HG03442 (cell line): ENCODE measurements at regions not wholly inside any gene's neighbourhood (a gene's known extent, or its start where the extent isn't known, plus 50 kb on each side); places are given as distances from the start of the nearest gene placed in this dataset.
"Not testable (repeated sequence)": the region's sequence is repeated elsewhere in the genome, so short reads cannot be mapped to it uniquely, and the experiment has no call there.

Experiments used
- ATAC-seq: cut with Tn5 transposase; IDR thresholded peaks from one replicate; pipeline ENCODE4 v1.9.1; 2021; ENCODE audit warnings: mild to moderate bottlenecking, moderate library complexity; ENCODE audit not compliant: unreplicated experiment

DNA sequence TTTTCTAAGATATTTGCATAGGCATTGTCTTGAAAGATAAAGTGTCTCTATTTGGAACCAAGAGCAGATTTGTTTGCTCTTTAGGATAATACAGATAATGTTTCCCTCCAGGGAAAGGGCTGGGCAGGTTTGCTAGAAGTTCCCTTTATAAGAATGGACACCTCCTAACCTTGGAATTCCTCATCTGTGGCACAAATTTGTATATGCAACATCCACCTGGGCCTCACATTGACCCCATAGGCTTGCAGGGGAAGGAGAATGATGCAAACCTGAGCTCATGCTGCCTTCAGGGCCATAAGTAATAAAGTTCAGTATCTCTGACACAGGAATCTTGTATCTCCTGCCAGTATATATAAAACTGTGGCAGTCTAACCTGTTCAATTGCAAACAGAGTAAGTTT, 508.4 kb upstream of the MIR17HG start:
- no peak for ATAC-seq

GRCh38 chr13:90846936-90847335, 500.6 kb upstream of the MIR17HG start:
- no peak for ATAC-seq

DNA sequence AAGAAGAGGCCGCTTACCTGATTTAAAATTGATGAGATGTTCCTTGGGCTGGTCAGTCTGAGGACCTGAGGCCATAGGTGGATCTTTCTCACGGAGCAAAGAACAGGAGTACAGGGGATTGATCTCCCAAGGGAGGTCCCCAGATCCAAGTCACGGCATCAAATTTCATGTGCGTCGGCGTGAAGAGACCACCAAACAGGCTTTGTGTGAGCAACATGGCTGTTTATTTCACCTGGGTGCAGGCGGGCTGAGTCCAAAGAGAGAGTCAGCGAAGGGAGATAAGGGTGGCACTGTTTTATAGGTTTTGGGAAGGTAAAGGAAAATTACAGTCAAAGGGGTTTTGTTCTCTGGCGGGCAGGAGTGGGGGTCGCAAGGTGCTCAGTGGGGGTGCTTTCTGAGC, 493.8 kb upstream of the MIR17HG start:
- ATAC-seq, result not testable (repeated sequence)

- no peak for ATAC-seq
Observed at GRCh38 chr13:90857921-90858320, 489.6 kb upstream of the MIR17HG start.

DNA sequence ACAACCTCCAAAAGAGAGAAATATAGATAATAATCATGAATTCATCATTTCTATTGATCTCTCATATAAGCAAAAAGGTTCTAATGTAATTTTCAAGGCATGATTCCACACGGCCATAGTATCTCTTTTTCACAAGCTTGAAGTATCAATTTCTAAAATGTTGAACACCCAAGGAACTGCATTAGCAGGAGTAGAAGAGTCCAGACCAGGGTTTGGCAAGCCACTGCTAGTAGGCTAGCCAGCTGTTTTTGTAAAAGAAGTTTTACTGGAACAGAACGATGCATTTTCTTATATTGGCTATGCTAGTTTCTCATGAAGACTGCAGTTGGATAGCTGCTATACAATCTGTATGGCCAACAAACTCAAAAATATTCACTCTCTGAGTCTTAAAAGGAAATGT, 481.5 kb upstream of the MIR17HG start:
- no peak for ATAC-seq

DNA sequence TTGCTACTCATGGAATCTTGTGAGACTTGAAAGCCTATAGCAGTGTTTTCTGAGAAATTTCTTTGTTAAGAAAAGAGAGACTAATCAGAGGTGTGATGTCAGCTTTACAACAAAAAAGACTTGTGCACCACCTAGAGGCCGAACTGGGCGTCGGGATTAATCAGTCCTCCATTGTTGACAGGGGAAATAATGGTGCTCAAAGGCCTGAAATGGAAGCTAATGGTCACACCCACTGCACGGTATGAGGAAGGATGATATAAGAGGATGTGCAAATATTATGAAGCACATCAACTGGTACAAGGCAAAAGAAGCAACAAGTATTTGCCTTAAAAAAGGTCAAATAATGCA, 480.2 kb upstream of the MIR17HG start:
- ATAC-seq, result peak; percentile 91

DNA sequence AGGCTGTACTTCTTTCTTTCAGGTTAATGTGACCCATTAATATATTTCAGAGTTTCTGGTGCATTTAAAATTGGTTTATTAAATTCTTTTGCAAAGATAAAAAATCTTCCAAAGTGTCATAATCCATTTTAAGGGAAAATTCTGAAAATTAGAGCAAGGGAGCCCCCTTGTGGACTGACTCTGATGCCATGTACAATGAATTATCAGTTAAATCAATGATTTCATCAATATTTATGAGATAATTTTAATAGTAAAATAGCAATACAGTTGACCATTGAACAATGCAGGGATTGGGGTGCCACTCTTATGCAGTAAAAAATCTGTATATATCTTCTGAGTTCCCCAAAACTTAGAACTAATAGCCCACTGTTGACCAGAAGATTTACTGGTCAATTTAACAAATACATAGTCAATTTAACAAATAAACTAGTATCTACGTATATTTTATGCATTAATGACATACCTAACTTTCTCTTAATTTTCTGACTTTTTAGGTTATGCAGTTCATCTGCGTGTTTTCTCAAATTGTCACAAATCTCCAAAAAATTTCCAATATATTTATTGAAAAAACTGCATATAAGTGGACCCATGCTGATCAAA, 479.1 kb upstream of the MIR17HG start:
- ATAC-seq, result no peak

DNA sequence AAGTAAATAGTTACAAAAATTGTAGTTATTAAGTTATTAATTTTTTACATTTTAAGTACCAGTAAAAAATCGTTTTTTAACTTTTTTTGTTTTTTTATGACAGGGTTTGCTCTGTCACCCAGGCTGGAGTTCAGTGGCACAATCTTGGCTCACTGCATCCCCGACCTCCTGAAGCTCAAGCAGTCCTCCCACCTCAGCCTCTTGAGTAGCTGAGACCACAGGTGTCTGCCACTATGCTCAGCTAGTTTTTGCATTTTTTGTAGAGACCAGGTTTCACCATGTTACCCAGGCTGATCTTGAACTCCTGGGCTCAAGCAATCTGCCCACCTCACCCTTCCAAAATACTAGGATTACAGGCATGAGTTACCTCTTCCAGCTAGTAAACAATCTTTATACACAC, 477.9 kb upstream of the MIR17HG start:
- no peak for ATAC-seq

- no peak for ATAC-seq
Observed at GRCh38 chr13:90872491-90873025, 474.9 kb upstream of the MIR17HG start.

- ATAC-seq, result no peak
Observed at GRCh38 chr13:90880790-90881189, 466.7 kb upstream of the MIR17HG start.

DNA sequence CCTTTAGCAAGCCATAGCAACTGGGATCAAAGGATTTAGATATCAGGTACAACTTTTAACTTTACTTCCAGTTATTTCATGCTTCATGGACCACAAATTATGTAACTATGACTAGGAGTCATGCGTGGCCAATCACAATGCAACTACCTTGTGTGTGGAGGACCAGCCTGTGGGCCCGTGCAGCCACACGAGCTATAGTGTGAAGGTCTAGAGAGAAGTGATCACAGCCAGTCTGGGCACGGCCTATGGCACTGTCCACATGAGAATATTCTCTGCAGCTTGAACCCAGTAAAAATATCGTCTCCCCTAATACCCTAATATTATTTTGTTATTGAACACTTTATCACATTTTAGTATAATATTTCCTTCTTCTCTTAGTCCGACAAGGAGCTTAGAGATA, 464.9 kb upstream of the MIR17HG start:
- no peak for ATAC-seq

- no peak for ATAC-seq
Observed at GRCh38 chr13:90883592-90883991, 463.9 kb upstream of the MIR17HG start.

GRCh38 chr13:90884066-90884465, 463.4 kb upstream of the MIR17HG start:
- no peak for ATAC-seq

DNA sequence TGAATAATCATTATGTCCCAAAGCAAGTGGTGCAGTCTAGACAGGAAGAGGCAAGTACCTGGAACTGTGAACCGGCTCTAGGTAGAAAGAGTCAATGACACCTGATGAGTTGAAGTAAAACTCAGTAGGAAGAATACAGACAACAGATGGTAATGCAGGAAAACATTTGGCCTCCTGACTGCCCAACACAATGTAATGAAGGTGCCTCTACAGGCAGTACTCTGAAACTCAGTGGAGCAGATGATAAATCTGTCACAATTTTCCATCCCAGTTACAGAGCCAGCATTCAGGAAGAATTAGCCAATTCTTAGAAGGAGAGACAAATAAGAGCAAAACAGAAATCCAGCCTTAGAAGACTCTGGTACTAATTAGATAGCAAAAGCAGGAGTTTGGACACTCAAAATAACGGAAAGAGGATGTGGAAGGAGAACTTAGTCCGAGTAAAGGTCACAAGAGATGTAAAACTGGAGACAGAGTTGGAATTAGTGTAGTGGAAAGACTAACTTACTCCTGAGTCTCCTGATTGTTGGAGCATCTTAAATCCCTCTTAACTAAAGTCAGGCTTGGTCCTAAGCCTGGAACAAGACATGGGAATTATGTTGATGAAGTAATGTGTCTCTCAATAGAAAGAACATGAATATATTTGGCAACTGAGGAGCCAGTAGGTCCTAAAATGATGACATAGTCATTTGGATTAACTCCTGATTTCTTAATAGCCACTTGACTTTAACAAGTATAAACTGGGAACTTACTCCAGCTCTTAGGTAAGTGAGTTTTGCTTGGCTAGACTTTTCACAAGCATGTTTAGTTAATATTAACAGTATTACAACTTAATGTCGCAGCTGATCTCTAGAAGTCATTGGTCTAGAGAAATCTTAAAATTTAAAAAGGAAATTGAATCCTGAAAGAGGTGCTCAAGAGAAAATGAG, 457.3 kb upstream of the MIR17HG start:
- no peak for ATAC-seq

- ATAC-seq, result no peak
Observed at GRCh38 chr13:90891329-90891728, 456.2 kb upstream of the MIR17HG start.

- ATAC-seq, result not testable (repeated sequence)
Observed at GRCh38 chr13:90893199-90893598, 454.3 kb upstream of the MIR17HG start.

- no peak for ATAC-seq
Observed at GRCh38 chr13:90896002-90896401, 451.5 kb upstream of the MIR17HG start.

DNA sequence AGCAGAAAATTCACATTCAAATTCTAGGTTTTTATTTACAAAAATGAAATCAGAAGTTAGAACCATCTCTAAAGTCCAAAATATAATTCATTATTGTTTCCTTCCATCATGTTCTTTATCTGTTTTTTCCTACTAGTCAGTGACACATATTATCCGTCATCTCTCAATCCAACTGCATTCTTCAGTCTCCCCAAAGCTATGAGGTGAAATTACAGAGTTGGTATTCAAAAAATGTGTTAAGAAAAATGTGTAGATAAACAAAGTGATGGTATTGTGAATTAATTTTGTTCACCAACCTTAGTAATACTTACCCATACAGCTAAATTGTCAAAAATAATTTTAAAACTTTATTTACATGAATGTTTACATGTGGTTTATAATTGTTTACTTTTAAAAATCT, 448.7 kb upstream of the MIR17HG start:
- no peak for ATAC-seq

- no peak for ATAC-seq
Observed at GRCh38 chr13:90899416-90899815, 448.1 kb upstream of the MIR17HG start.

GRCh38 chr13:90902255-90902654, 445.2 kb upstream of the MIR17HG start:
- ATAC-seq, result no peak

- ATAC-seq, result no peak
Observed at GRCh38 chr13:90906554-90906953, 440.9 kb upstream of the MIR17HG start.

- no peak for ATAC-seq
Observed at GRCh38 chr13:90908792-90909191, 438.7 kb upstream of the MIR17HG start.
